Gastroesophageal sphincter (tissue), 3 donors: ENCODE measurements at regions not wholly inside any gene's neighbourhood (a gene's known extent, or its start where the extent isn't known, plus 50 kb on each side); places are given as distances from the start of the nearest gene placed in this dataset.

Experiments
- EP300 ChIP-seq: sonication (generic); formaldehyde crosslinking; IDR thresholded peaks from one replicate; pipeline ENCODE4 v1.6.1; 2017; ENCODE audit warnings: antibody characterized with exemption, mild to moderate bottlenecking
- POLR2A ChIP-seq, 2 donors: fragments of 450-650 bp; IDR thresholded peaks; one replicate each; pipeline ENCODE4 v1.6.1; 2017; ENCODE audit warnings: antibody characterized with exemption in 2 of 2, mild to moderate bottlenecking in 2 of 2, moderate library complexity in 1 of 2
- POLR2AphosphoS5 ChIP-seq: sonication (generic); formaldehyde crosslinking; IDR thresholded peaks from one replicate; pipeline ENCODE4 v1.6.1; 2017; ENCODE audit warnings: antibody characterized with exemption
- TF ChIP-seq, protein P1 (sequence below), 4 experiments: fragments of 200-600 bp in 2 of 4; fragments of 450-650 bp in 2 of 4; sonication (generic) in 1 of 4; IDR thresholded peaks; one replicate each; pipeline ENCODE4 v1.5.1; 2017 to 2019; ENCODE audit warnings: antibody characterized with exemption in 4 of 4, mild to moderate bottlenecking in 2 of 4, moderate library complexity in 2 of 4

DNA sequence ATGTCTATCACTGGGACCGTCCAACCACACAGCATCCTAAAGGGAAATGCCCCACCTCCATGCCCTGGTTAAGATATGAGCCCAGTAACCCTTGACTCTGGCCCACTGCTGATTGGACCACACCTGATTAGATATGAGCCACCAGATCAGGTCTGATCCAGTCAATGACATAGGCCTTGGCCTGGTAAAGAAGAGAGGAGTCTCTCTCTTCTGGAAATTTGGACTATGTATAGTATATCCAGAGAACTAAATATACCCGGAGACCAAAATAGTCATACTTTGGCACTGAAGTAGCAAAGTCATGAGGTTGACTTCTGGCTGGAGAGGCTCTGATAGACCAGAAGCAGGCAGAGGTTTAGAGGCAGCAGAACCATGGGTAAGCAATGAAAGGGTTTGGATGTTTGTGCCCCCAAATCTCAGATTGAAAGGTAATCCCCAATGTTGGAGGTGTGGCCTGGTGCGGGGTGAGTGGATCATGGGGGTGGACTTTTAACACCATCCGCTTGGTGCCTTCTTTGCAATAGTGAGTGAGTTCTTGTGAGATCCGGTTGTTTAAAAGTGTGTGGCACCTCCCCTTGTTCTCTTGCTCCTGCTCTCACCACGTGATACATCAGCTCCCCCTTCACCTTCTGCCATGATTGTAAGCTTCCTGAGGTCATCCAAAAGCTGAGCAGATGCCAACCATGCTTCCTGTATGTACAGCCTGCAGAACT lies 68.4 kb downstream of the HSPB8 start:
- TF ChIP-seq POLR2AphosphoS5 (no peak), EP300 (no peak), POLR2A (IDR thresholded peaks at IDR 0.05) (no peak)
- TF ChIP-seq, protein P1, sequence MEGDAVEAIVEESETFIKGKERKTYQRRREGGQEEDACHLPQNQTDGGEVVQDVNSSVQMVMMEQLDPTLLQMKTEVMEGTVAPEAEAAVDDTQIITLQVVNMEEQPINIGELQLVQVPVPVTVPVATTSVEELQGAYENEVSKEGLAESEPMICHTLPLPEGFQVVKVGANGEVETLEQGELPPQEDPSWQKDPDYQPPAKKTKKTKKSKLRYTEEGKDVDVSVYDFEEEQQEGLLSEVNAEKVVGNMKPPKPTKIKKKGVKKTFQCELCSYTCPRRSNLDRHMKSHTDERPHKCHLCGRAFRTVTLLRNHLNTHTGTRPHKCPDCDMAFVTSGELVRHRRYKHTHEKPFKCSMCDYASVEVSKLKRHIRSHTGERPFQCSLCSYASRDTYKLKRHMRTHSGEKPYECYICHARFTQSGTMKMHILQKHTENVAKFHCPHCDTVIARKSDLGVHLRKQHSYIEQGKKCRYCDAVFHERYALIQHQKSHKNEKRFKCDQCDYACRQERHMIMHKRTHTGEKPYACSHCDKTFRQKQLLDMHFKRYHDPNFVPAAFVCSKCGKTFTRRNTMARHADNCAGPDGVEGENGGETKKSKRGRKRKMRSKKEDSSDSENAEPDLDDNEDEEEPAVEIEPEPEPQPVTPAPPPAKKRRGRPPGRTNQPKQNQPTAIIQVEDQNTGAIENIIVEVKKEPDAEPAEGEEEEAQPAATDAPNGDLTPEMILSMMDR (IDR thresholded peaks at IDR 0.05) = no peak
